Skeletal muscle tissue (tissue), 3 donors: ENCODE measurements at regions not wholly inside any gene's neighbourhood (a gene's known extent, or its start where the extent isn't known, plus 50 kb on each side); places are given as distances from the start of the nearest gene placed in this dataset.
A peak's percentile ranks its signal among the peaks of the same experiment; 100 is the strongest.

Experiments
- H3K27ac ChIP-seq: one replicate; pipeline ENCODE4 v1.7.0; 2013; ENCODE audit warnings: mild to moderate bottlenecking, low read depth, low read length, inconsistent platforms
- H3K27me3 ChIP-seq, 3 donors: one replicate each; pipeline ENCODE4 v1.7.0; 2013; ENCODE audit warnings: low read length in 3 of 3; ENCODE audit not compliant: control insufficient read depth in 3 of 3, insufficient read depth in 3 of 3
- H3K36me3 ChIP-seq, 3 donors: one replicate each; pipeline ENCODE4 v1.7.0; 2013; ENCODE audit warnings: low read length in 3 of 3; ENCODE audit not compliant: control insufficient read depth in 3 of 3, insufficient read depth in 3 of 3
- H3K4me1 ChIP-seq, 3 donors: one replicate each; pipeline ENCODE4 v1.7.0; 2013; ENCODE audit warnings: low read length in 3 of 3, mild to moderate bottlenecking in 3 of 3; ENCODE audit not compliant: control insufficient read depth in 3 of 3, insufficient read depth in 3 of 3
- H3K4me3 ChIP-seq, 3 donors: one replicate each; pipeline ENCODE4 v1.7.0; 2013; ENCODE audit warnings: low read length in 3 of 3
- H3K9ac ChIP-seq, 3 donors: one replicate each; pipeline ENCODE4 v1.7.0; 2013; ENCODE audit warnings: low read length in 3 of 3, mild to moderate bottlenecking in 3 of 3, moderate library complexity in 2 of 3, low read depth in 1 of 3
- H3K9me3 ChIP-seq, 3 donors: one replicate each; pipeline ENCODE4 v1.7.0; 2013; ENCODE audit warnings: low read length in 3 of 3; ENCODE audit not compliant: control insufficient read depth in 3 of 3
- donor health status: Osteomylitis.

- H3K36me3 ChIP-seq = no peaks in the 10 kb centered on the region
- H3K9ac ChIP-seq = peak overlapping the region; percentile 34 to 69 (median 51)
- no peaks in the 10 kb centered on the region for H3K27me3 ChIP-seq
- H3K9me3 ChIP-seq = no peaks in the 10 kb centered on the region
- H3K4me1 ChIP-seq = peaks cover 15 to 36% (median 23%) of the 10 kb centered on the region in 3 donors
- H3K4me3 ChIP-seq = peak overlapping the region; percentile 62 to 72 (median 69)
- no peak overlapping the region for H3K27ac ChIP-seq
Observed at GRCh38 chr13:97109841-97110492, 112.2 kb upstream of the MBNL2 start.

DNA sequence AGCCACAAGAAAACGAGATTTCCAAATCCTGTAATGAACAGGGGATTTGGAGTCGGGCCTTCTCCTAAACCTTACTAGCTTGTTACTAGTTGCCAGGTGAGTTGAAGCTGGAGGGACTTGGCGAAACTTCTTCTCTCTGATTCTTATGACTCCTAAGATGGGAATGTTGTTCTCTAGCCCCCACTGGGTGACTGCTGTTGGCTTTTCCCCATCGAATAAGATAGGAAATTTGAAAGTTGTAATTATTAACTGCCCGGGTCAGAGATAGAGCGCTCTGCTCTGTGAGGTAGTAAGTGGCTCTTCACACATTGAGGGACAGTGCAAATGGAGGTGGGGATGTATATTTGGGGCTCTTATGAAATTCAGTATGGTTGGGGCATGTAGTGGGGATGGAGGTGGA lies 111.2 kb upstream of the MBNL2 start:
- no peaks in the 10 kb centered on the region for H3K9me3 ChIP-seq
- no peak overlapping the region for H3K9ac ChIP-seq
- no peak overlapping the region for H3K27ac ChIP-seq
- no peak overlapping the region for H3K4me3 ChIP-seq
- no peaks in the 10 kb centered on the region for H3K36me3 ChIP-seq
- no peaks in the 10 kb centered on the region for H3K27me3 ChIP-seq
- H3K4me1 ChIP-seq = peaks cover 22 to 44% (median 28%) of the 10 kb centered on the region in 3 donors

- Histone ChIP-seq H3K4me3 (no peak overlapping the region), H3K27me3 (no peaks in the 10 kb centered on the region), H3K9ac (no peak overlapping the region), H3K36me3 (no peaks in the 10 kb centered on the region), H3K4me1 (peaks cover 28 to 52% (median 36%) of the 10 kb centered on the region in 3 donors), H3K9me3 (no peaks in the 10 kb centered on the region), H3K27ac (no peak overlapping the region)
Observed at GRCh38 chr13:97111756-97112155, 110.4 kb upstream of the MBNL2 start.

GRCh38 chr13:97112446-97113152 lies 109.5 kb upstream of the MBNL2 start:
- H3K27ac ChIP-seq = no peak overlapping the region
- H3K4me3 ChIP-seq = no peak overlapping the region
- peaks cover 30 to 52% (median 42%) of the 10 kb centered on the region in 3 donors for H3K4me1 ChIP-seq
- no peaks in the 10 kb centered on the region for H3K9me3 ChIP-seq
- no peaks in the 10 kb centered on the region for H3K27me3 ChIP-seq
- no peaks in the 10 kb centered on the region for H3K36me3 ChIP-seq
- H3K9ac ChIP-seq = no peak overlapping the region

DNA sequence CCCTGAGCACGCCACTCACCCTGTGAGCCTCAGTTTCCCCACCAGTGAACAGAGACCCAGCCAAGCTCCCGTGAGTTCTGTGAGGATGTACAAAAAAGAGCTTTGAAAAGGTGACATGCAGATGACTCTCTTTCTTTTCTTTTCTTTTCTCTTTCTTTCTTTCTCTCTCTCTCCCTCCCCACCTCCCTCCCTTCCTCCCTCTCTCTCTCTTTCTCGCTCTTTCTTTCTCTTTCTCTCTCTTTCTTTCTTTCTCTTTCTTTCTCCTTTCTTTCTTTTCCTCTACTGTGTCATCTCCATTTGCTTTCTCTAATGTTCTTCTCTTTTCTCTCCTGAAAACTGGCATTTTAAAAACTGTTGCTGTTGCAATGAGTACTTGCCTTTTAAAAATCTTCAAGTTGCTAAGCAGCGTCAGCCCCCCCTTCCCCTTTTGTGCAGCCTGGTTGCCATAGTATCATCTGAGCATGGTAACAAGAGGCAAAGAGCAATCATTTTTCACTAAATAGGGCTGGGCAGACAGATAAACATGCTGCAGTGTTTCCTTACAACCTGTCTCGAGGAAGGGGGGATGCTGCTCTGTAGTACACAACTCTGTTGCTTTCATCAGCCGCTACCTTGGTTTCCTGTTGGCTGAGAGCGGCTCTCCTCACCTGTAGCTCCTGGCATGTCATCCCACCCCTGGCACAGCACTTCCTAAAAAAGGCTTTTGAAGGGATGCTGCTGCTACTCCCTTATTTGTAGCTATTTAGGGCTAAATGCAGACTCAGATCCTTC lies 108.7 kb upstream of the MBNL2 start:
- H3K27me3 ChIP-seq = no peaks in the 10 kb centered on the region
- peaks cover 30 to 56% (median 42%) of the 10 kb centered on the region in 3 donors for H3K4me1 ChIP-seq
- no peaks in the 10 kb centered on the region for H3K9me3 ChIP-seq
- H3K36me3 ChIP-seq = no peaks in the 10 kb centered on the region
- H3K9ac ChIP-seq = no peak overlapping the region
- no peak overlapping the region for H3K4me3 ChIP-seq
- H3K27ac ChIP-seq = no peak overlapping the region

- Histone ChIP-seq H3K27ac (peak overlapping the region; percentile 33), H3K36me3 (no peaks in the 10 kb centered on the region), H3K9me3 (no peaks in the 10 kb centered on the region), H3K4me1 (peaks cover 25 to 50% (median 40%) of the 10 kb centered on the region in 3 donors), H3K9ac (no peak overlapping the region), H3K27me3 (no peaks in the 10 kb centered on the region), H3K4me3 (no peak overlapping the region)
Observed at GRCh38 chr13:97114651-97115050, 107.5 kb upstream of the MBNL2 start.

DNA sequence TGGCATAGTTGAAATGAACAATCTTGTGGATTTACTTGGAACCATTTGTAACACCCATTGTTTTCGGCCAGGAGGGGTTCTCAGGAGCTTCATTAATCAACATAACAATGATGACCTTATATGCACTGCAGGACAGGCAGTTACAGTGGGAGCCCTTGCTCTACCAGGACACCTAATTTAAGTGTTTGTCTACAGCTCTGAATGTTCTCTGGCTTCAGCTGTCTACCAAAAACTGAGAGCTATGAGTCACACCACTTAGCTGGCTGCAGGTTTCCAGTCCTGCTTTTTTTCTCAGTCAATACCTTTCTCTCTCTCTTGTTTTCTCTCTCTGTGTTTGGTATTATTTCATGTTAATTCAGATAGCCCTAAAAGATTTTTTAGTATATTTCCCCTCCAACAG lies 105.4 kb upstream of the MBNL2 start:
- Histone ChIP-seq H3K27ac (no peak overlapping the region), H3K9me3 (no peaks in the 10 kb centered on the region), H3K36me3 (no peaks in the 10 kb centered on the region), H3K4me3 (no peak overlapping the region), H3K4me1 (peaks cover 25 to 44% (median 40%) of the 10 kb centered on the region in 3 donors), H3K27me3 (no peaks in the 10 kb centered on the region), H3K9ac (no peak overlapping the region)

GRCh38 chr13:97117388-97117910 lies 104.7 kb upstream of the MBNL2 start:
- no peak overlapping the region for H3K4me3 ChIP-seq
- no peaks in the 10 kb centered on the region for H3K27me3 ChIP-seq
- no peaks in the 10 kb centered on the region for H3K36me3 ChIP-seq
- peaks cover 29 to 38% (median 38%) of the 10 kb centered on the region in 3 donors for H3K4me1 ChIP-seq
- H3K9ac ChIP-seq = no peak overlapping the region
- no peak overlapping the region for H3K27ac ChIP-seq
- no peaks in the 10 kb centered on the region for H3K9me3 ChIP-seq

GRCh38 chr13:97119943-97120342 lies 102.2 kb upstream of the MBNL2 start:
- Histone ChIP-seq H3K9ac (no peak overlapping the region), H3K27me3 (no peaks in the 10 kb centered on the region), H3K9me3 (no peaks in the 10 kb centered on the region), H3K4me1 (peaks cover 24 to 39% (median 34%) of the 10 kb centered on the region in 3 donors), H3K4me3 (no peak overlapping the region), H3K27ac (no peak overlapping the region), H3K36me3 (no peaks in the 10 kb centered on the region)
